Tibial nerve (tissue), 4 donors: ENCODE measurements at regions not wholly inside any gene's neighbourhood (a gene's known extent, or its start where the extent isn't known, plus 50 kb on each side); places are given as distances from the start of the nearest gene placed in this dataset.
"Not testable (repeated sequence)": the region's sequence is repeated elsewhere in the genome, so short reads cannot be mapped to it uniquely, and the experiment has no call there.

ENCODE experiments used
- DNase-seq, 2 donors: peaks; one replicate each; pipeline ENCODE4 v3.0.0-alpha.2; 2019; ENCODE audit warnings: low spot score in 2 of 2
- H3K27ac ChIP-seq, 4 donors: fragments of 200-600 bp; sonication (generic) in 3 of 4; one replicate each; pipeline ENCODE4 v1.5.1; 2017 to 2019; ENCODE audit warnings: mild to moderate bottlenecking in 1 of 4
- H3K27me3 ChIP-seq, 2 donors: fragments of 200-600 bp; sonication (generic) in 1 of 2; one replicate each; pipeline versions ENCODE4 v1.5.1 to v1.6.0; 2017 to 2019
- H3K36me3 ChIP-seq, 3 donors: fragments of 200-600 bp; sonication (generic); one replicate each; pipeline ENCODE4 v1.5.1; 2018 to 2019
- H3K4me1 ChIP-seq, 4 donors: fragments of 200-600 bp; sonication (generic) in 3 of 4; one replicate each; pipeline ENCODE4 v1.5.1; 2017 to 2019
- H3K4me3 ChIP-seq, 4 donors: fragments of 200-600 bp; sonication (generic) in 3 of 4; one replicate each; pipeline ENCODE4 v1.5.1; 2017 to 2019; ENCODE audit warnings: mild to moderate bottlenecking in 1 of 4, moderate library complexity in 1 of 4
- H3K9me3 ChIP-seq, 4 donors: fragments of 200-600 bp; sonication (generic) in 3 of 4; one replicate each; pipeline ENCODE4 v1.5.1; 2017 to 2019
- EP300 ChIP-seq, 2 donors: sonication (generic); formaldehyde crosslinking; IDR thresholded peaks; one replicate each; pipeline ENCODE4 v1.6.1; 2017; ENCODE audit warnings: antibody characterized with exemption in 2 of 2, mild to moderate bottlenecking in 1 of 2
- POLR2A ChIP-seq, 2 donors: fragments of 450-650 bp; IDR thresholded peaks; one replicate each; pipeline ENCODE4 v1.6.1; 2017; ENCODE audit warnings: antibody characterized with exemption in 2 of 2, mild to moderate bottlenecking in 2 of 2, moderate library complexity in 2 of 2
- WGBS, 2 donors: methylation state at CpG; one replicate each; pipeline ENCODE4 v1.1.5; 2018; 5-methylcytosine and 5-hydroxymethylcytosine counted together
- TF ChIP-seq, protein P1 (sequence below), 5 experiments: fragments of 200-600 bp in 3 of 5; fragments of 450-650 bp in 2 of 5; sonication (generic) in 3 of 5; IDR thresholded peaks; one replicate each; pipeline ENCODE4 v1.5.1; 2016 to 2019; ENCODE audit warnings: antibody characterized with exemption in 5 of 5, mild to moderate bottlenecking in 3 of 5, moderate library complexity in 2 of 5

DNA sequence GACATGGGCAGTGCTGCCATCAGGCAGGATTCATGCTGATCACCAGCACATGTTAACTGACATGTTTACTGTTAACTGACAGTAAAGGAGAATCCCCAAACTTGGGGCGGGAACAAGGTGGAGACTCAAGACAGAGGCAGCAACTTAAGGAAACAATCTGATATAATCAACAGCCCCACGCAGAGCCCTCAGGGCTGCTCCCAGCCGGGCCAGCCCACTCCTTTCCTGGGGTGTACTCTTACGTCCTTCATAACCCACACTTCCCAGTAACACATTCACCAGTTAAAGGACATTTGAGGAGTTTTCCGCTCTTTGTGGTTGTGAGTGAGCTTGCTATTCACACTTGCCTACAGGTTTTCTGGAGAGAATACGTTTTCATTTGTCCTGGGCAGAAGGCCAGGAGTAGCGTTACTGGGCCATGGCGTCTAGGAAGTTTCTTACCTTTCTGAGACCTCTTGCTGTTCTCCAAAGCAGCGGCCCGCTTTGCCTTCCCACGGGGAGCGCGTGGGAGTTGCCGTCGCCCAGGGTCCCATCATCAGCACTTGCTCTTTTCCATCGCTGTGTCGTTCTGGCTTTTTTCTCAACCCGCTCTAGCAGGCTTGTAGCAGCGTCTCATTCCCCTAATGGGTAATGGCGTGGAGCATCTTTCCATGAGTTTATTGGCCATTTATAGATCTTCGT is 56.4 kb downstream of the FOXF2 start:
- Histone ChIP-seq H3K36me3 (no peaks in the 10 kb centered on the region), H3K4me3 (no peak overlapping the region), H3K27ac (no peak overlapping the region), H3K9me3 (peaks cover 0 to 7% (median 0%) of the 10 kb centered on the region in 4 donors), H3K27me3 (peaks cover 0 to 27% of the 10 kb centered on the region in 2 donors), H3K4me1 (no peaks in the 10 kb centered on the region)
- TF ChIP-seq POLR2A (IDR thresholded peaks at IDR 0.05) (no peak), EP300 (IDR thresholded peaks at IDR 0.05) (no peak)
- TF ChIP-seq, protein P1, sequence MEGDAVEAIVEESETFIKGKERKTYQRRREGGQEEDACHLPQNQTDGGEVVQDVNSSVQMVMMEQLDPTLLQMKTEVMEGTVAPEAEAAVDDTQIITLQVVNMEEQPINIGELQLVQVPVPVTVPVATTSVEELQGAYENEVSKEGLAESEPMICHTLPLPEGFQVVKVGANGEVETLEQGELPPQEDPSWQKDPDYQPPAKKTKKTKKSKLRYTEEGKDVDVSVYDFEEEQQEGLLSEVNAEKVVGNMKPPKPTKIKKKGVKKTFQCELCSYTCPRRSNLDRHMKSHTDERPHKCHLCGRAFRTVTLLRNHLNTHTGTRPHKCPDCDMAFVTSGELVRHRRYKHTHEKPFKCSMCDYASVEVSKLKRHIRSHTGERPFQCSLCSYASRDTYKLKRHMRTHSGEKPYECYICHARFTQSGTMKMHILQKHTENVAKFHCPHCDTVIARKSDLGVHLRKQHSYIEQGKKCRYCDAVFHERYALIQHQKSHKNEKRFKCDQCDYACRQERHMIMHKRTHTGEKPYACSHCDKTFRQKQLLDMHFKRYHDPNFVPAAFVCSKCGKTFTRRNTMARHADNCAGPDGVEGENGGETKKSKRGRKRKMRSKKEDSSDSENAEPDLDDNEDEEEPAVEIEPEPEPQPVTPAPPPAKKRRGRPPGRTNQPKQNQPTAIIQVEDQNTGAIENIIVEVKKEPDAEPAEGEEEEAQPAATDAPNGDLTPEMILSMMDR (IDR thresholded peaks at IDR 0.05): no peak
- no peak for DNase-seq
- WGBS, 2 donors: 60 to 76% methylated on average over 21 of the region's 21 CpGs

DNA sequence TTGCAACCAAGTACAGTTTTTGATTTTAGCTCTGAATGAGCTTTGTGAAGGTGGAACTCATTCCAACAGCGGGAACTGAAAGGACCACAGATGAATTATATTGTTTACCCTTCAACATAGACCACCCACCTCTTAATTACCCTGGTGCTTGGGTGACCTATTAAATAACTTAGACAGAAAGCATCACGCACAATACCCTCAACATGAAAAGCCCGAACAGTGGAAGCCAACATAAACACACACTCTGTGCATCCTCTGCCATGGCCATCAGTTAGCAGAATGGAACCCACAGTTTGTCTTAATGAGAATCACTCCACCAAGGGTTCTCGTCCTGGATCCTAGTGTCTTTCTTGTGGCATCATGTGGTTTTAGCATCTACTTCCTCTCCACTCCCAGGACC is 60.5 kb downstream of the FOXF2 start:
- Histone ChIP-seq H3K4me1 (no peaks in the 10 kb centered on the region), H3K4me3 (no peak overlapping the region), H3K27me3 (peaks cover 0 to 27% of the 10 kb centered on the region in 2 donors), H3K9me3 (peaks cover 0 to 21% (median 0%) of the 10 kb centered on the region in 4 donors), H3K36me3 (no peaks in the 10 kb centered on the region), H3K27ac (no peak overlapping the region)
- no peak for DNase-seq
- TF ChIP-seq EP300 (IDR thresholded peaks at IDR 0.05) (no peak), POLR2A (IDR thresholded peaks at IDR 0.05) (no peak)
- TF ChIP-seq, protein P1 (IDR thresholded peaks at IDR 0.05): no peak
- WGBS, 2 donors: 55 to 65% methylated on average over 4 of the region's 4 CpGs

DNA sequence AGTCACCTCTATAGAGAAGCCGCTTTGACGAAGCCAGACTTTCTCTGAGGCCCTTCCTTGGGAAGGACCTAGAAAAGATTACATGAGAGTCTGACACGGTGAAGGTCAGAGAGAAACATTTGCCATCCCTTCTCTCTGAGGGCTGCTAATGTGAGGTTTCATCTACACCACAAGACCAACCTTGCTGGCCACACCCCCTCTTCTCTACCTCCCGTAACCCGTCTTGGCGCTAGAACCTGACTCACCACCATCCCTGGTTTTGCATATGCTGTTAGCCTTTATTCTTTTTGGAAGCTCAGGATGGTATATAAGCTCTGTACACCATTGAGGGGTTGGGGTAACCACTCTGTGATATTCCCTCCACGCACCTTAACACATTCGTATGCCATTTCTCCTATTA is 63.6 kb downstream of the FOXF2 start:
- 93 to 95% methylated on average over 8 of the region's 8 CpGs for WGBS, 2 donors
- Histone ChIP-seq H3K9me3 (peaks cover 0 to 21% (median 0%) of the 10 kb centered on the region in 4 donors), H3K4me3 (no peak overlapping the region), H3K27me3 (peaks cover 0 to 10% of the 10 kb centered on the region in 2 donors), H3K4me1 (no peaks in the 10 kb centered on the region), H3K27ac (no peak overlapping the region), H3K36me3 (no peaks in the 10 kb centered on the region)
- DNase-seq: no peak
- TF ChIP-seq EP300 (IDR thresholded peaks at IDR 0.05): no peak
- TF ChIP-seq POLR2A (IDR thresholded peaks at IDR 0.05): no peak
- TF ChIP-seq, protein P1 (IDR thresholded peaks at IDR 0.05): no peak

DNA sequence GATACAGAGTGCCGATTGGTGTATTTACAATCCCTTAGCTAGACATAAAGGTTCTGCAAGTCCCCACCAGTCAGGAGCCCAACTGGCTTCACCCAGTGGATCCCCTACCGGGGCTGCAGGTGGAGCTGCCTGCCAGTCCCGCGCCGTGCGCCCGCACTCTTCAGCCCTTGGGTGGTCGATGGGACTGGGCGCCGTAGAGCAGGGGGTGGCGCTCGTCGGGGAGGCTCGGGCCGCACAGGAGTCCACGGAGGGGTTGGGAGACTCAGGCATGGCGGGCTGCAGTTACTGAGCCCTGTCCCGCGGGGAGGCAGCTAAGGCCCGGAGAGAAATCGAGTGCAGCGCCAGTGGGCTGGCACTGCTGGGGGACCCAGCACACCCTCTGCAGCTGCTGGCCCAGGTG is 67.4 kb downstream of the FOXF2 start:
- H3K4me1 ChIP-seq, H3K9me3 ChIP-seq, H3K27ac ChIP-seq, H3K27me3 ChIP-seq, H3K36me3 ChIP-seq, H3K4me3 ChIP-seq, DNase-seq: not testable (repeated sequence)
- 98 to 100% methylated on average over 8 to 22 of the region's 22 CpGs for WGBS, 2 donors

DNA sequence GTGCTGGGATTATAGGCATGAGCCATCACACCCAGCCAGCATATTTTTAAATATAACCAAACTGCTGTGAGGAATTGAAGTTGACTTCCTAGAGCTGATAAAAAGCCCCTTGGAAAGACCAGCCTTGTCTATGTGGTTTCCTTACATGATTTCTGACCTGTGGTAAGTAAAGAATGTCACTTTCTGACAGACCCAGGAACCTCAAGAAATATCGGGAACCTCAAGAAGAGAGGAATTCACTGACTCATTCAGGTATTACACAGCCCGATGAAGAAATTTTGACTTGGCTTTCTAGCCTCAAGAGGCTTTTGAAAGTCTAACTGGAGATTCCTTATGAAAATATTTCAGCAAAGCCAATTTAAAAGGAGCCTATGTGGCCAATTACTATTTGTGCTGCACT is 71.8 kb downstream of the FOXF2 start:
- Histone ChIP-seq H3K4me3 (no peak overlapping the region), H3K9me3 (no peaks in the 10 kb centered on the region), H3K27ac (no peak overlapping the region), H3K27me3 (no peaks in the 10 kb centered on the region), H3K4me1 (no peaks in the 10 kb centered on the region), H3K36me3 (no peaks in the 10 kb centered on the region)
- DNase-seq: no peak
- TF ChIP-seq POLR2A (IDR thresholded peaks at IDR 0.05) (no peak), EP300 (IDR thresholded peaks at IDR 0.05) (no peak)
- TF ChIP-seq, protein P1 (IDR thresholded peaks at IDR 0.05): no peak
- 74 to 87% methylated on average over 2 of the region's 2 CpGs for WGBS, 2 donors
